VCaP (cell line): ENCODE measurements at regions not wholly inside any gene's neighbourhood (a gene's known extent, or its start where the extent isn't known, plus 50 kb on each side); places are given as distances from the start of the nearest gene placed in this dataset.
"Not testable (repeated sequence)": the region's sequence is repeated elsewhere in the genome, so short reads cannot be mapped to it uniquely, and the experiment has no call there.

Experiments
- H3K27ac ChIP-seq: fragments of 450-650 bp; 2 replicates; pipeline ENCODE4 v1.5.1; 2017
- CTCF ChIP-seq: fragments of 450-650 bp; conservative IDR thresholded peaks from 2 replicates; pipeline ENCODE4 v1.5.1; 2017; ENCODE audit warnings: mild to moderate bottlenecking, moderate library complexity

- H3K27ac ChIP-seq: no peak overlapping the region
- TF ChIP-seq CTCF: no peak
Observed at GRCh38 chr15:29990954-29991353, 91.8 kb upstream of the GOLGA8J start.

GRCh38 chr15:29990035-29990434 lies 92.7 kb upstream of the GOLGA8J start:
- TF ChIP-seq CTCF: no peak

GRCh38 chr15:29988701-29989100 lies 94.1 kb upstream of the GOLGA8J start:
- no peak for TF ChIP-seq CTCF
- H3K27ac ChIP-seq: no peak overlapping the region

More at GRCh38 chr15:29990035-29990434, 92.7 kb upstream of the GOLGA8J start:
- H3K27ac ChIP-seq: no peak overlapping the region

DNA sequence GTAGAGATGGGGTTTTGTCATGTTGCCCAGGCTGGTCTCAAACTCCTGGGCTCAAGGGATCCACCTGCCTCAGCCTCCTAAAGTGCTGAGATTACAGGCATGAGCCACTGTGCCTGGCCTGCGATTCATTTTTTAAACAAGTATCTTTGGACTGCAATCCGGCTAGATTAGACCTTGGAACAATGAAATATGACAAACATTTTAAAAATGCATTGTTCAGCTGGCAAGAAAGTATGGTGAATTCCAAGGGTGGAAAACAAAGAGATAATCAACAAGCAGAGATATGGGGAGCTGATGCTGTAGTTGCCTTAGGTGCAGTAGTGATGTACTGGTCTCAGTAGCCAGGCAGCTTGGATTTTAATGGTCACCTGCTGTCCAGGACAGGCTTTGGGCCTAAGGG lies 95.8 kb upstream of the GOLGA8J start:
- no peak for TF ChIP-seq CTCF
- H3K27ac ChIP-seq: no peak overlapping the region

DNA sequence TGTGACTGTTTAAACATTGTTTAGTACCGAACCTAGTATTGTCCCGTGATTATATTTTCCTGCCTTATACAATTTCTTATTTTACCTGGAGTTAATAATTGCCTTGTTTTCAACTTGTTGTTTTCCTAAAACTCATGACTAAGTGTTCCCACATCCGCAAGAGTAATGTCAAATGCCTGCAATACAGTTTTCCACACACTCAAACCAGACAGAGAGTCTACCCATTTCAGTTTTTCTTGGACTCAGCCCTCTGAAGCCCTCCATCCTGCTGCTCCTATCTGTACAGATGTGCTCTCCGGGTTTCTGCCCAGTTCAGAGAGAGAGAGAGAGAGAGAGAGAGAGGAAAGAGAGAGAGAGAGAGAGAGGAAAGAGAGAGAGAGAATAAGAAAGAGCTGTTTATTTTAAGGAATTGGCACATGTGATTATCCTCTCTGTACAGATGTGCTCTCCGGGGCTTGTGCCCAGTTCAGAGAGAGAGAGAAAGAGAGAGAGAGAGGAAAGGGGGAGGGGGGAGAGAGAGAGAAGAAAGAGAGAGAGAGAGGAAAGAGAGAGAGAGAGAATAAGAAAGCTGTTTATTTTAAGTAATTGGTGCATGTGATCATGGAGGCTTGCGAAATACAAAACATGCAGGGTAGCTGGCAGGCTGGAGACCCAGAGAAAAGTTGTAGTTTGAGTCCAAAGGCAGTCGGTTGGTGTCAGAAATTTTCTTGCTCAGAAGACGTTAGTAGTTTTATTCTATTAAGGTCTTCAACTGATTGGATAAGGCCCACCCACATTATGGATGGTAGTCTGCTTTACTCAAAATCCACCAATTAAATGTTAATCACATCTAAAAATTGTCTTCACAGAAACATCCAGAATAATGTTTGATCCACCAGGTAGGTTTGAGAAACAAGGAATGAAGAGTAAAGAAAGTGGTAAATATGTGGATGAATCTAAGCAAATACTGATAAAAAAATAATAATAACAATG lies 104.1 kb upstream of the GOLGA8J start:
- H3K27ac ChIP-seq: no peak overlapping the region
- TF ChIP-seq CTCF: no peak

GRCh38 chr15:29974056-29974455 lies 108.7 kb upstream of the GOLGA8J start:
- H3K27ac ChIP-seq: not testable (repeated sequence)

GRCh38 chr15:29972051-29972450 lies 110.7 kb upstream of the GOLGA8J start:
- H3K27ac ChIP-seq: no peak overlapping the region
- TF ChIP-seq CTCF: no peak

- peak overlapping the region; percentile 18; the same call in 1 of the 2 replicates for H3K27ac ChIP-seq
- no peak for TF ChIP-seq CTCF
Observed at GRCh38 chr15:29970402-29970695, 112.4 kb upstream of the GOLGA8J start.
